Fibroblast of villous mesenchyme (primary cell): ENCODE measurements at regions not wholly inside any gene's neighbourhood (a gene's known extent, or its start where the extent isn't known, plus 50 kb on each side); places are given as distances from the start of the nearest gene placed in this dataset.
A peak's percentile ranks its signal among the peaks of the same experiment; 100 is the strongest.

Source experiments
- DNase-seq: peaks from one replicate; pipeline ENCODE4 v3.0.0-alpha.2; 2010; ENCODE audit warnings: low read depth
- H3K4me3 ChIP-seq: 2 replicates; pipeline ENCODE4 v1.5.1; 2011; ENCODE audit warnings: low read depth, mild to moderate bottlenecking, low read length
- TF ChIP-seq, protein P1 (sequence below): IDR thresholded peaks from 2 replicates; pipeline ENCODE4 v1.5.1; 2012; ENCODE audit warnings: low read depth, mild to moderate bottlenecking, low read length; ENCODE audit not compliant: insufficient read depth

DNA sequence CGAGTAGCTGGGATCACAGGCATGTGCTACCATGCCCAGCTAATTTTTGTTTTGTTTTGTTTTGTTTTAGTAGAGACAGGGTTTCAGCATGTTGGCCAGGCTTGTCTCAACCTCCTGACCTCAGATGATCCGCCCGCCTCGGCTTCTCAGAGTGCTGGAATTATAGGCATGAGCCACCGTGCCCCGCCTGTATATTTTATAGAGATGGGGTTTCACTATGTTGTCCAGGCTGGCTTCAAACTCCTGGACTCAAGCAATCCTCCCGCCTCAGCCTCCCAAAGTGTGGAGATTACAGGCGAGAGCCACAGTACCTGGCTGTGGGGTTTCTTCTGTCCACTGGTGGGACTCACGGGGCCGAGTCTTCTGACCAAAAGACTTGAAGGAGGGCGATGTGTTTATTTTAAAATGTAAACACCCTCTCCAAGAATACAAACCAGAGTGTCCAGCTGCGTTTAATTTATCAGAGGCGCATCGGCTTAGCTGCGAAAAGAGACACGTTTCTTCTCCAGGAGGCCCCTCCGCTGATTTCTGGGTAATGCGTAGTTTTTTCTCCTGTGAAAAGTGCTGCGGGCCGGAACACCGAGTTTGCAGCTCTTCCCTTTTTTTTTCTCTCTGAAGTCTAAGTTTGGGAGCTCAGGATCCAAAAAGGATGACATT lies 86.9 kb upstream of the CIBAR2 start:
- H3K4me3 ChIP-seq = no peak overlapping the region
- TF ChIP-seq, protein P1, sequence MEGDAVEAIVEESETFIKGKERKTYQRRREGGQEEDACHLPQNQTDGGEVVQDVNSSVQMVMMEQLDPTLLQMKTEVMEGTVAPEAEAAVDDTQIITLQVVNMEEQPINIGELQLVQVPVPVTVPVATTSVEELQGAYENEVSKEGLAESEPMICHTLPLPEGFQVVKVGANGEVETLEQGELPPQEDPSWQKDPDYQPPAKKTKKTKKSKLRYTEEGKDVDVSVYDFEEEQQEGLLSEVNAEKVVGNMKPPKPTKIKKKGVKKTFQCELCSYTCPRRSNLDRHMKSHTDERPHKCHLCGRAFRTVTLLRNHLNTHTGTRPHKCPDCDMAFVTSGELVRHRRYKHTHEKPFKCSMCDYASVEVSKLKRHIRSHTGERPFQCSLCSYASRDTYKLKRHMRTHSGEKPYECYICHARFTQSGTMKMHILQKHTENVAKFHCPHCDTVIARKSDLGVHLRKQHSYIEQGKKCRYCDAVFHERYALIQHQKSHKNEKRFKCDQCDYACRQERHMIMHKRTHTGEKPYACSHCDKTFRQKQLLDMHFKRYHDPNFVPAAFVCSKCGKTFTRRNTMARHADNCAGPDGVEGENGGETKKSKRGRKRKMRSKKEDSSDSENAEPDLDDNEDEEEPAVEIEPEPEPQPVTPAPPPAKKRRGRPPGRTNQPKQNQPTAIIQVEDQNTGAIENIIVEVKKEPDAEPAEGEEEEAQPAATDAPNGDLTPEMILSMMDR = no peak
- peak; percentile 85 for DNase-seq

DNA sequence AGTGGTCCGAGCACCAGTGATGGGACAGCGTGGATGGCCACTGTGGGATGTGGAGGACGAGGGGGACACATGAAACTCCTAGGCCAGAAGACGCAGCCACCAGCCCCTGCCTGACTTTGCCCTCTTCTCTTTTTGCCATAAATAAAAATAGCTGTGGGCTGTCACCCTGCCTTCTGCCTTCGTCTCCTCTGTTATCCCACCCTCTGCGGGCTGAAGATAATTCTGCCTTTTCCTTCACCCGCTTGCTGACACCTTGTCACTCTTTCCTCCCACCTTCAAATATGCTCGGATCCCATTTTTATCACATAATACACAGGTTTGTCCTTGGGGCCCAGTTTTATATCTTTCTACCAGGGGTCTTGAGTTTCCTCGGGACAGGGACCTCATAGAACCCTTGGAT lies 87.6 kb upstream of the CIBAR2 start:
- TF ChIP-seq, protein P1 = no peak
- H3K4me3 ChIP-seq = peak overlapping the region; percentile 15
- DNase-seq = no peak

DNA sequence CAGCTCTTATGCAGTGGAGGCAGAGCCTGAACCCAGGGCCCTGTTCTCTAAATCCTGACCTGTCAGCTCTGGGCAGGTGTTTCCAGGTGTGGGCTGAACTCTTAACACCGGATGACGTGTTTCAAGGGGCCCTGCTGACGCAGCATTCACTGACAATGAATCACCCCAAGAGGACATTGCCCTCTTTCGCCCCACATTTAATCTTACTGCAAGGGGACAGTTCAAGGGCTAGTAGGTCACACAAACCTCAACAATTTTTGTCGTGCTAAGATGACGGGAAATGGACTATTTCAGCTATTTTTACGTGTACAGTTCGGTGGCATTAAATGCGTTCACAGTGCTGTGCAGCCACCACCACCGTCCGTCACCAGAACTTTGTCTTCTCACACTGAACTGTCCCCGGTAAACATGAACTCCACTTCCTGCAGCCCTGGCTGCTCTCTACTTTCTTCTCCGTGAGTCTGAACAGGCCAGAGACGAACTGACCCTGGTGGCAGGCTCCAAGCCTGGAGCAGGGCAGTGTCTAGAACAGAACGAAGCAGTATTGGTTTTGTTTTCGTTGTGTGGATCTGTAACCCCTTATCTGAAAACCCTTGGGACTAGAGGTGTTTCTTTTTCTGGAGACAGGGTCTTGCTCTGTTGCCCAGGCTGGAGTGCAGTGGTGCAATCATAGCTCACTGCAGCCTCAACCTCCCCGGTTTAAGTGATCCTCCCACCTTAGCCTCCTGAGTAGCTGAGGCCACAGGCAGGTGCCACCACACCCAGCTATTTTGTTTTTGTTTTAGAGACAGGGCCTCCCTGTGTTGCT lies 88.4 kb upstream of the CIBAR2 start:
- TF ChIP-seq, protein P1 = no peak
- DNase-seq = peak; percentile 60
- no peak overlapping the region for H3K4me3 ChIP-seq

DNA sequence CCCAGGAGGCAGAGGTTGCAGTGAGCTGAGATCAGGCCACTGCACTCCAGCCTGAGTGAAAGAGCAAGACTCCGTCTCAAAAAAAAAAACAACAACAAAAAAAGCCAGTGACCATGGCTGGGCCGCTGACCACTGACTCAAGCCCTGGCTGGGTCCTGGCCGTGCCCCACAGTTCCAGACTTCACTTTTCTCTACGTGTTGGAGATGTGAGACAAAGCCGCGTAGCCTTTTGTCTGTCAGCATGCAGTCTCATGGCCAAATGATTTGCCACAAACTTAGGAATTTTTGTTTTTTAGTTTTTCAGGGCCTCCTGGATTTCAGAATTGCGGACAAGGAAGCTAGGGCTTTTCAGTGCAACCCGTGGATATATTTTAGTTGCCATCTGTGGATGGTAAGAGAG lies 89.3 kb upstream of the CIBAR2 start:
- no peak overlapping the region for H3K4me3 ChIP-seq
- TF ChIP-seq, protein P1 = no peak
- no peak for DNase-seq

DNA sequence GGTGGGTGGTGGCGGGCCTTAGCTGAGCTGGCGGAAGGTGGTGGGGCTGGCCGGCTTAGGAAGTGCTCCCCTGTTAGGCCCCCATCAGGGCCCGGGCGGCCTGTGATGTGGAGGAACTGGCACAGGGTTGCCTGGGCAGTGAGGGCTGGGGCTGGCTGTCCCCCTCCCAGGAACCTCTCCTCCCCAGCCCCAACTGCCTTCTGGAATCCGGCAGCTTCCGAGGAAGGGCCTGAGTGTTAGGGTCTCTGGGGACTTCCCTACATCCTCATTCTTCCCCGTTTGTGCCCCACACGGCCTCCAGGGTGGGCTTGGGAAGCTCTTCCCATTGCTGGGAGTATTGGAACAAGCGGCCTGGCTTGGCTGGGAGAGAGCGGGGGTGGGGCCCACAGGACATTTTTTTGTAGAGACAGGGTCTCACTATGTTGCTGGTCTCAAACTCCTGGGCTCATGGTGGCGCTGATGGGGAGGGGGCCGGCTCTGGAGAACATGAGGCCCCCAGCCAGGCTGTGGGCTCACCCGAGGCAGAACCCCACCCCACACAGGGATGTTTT lies 89.9 kb upstream of the CIBAR2 start:
- TF ChIP-seq, protein P1 = no peak
- no peak for DNase-seq
- H3K4me3 ChIP-seq = no peak overlapping the region

DNA sequence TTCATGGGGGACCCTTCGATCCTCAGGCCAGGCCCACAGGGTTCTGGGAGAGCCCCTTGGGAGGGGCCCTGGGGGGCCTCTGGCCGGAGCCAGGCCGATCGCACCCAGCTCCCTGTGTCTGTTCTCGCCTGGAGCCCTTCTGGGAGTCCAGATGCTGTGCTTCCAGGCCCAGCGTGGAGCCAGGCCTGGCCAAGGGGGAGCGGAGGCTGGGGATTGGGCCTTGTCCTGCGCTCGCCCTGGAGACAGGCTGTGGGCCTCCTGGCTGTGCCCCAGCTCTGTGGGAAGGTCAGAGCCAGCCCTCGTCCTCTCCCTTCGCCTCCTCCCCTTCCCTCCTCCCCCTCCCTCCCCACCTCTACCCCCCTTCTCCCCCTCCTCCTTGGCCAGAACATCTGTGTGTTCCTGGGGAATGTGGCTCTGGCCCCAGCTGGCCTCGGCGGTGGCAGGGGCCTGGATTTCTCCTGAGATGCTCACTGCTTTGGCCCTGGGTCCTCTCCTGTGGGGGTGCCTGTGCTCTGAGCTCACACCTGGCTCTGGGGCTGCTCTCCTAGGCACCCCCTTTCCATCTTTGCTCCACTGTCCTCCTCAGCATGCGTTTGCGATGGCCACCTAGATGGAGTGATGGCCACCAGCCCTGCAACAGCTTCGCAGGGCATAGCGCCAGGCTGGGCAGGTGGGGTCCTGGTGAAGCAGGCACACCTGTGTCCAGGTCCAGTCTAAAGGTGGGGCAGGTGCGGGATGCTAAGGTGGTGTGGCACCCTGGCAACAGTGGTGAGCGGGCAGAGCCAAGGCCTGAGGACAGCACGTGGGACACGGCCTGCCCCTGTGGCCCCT lies 90.6 kb upstream of the CIBAR2 start:
- DNase-seq = peak; percentile 98
- no peak overlapping the region for H3K4me3 ChIP-seq
- TF ChIP-seq, protein P1 = no peak
